ENCODE measurements at regions not wholly inside any gene's neighbourhood (a gene's known extent, or its start where the extent isn't known, plus 50 kb on each side); places are given as distances from the start of the nearest gene placed in this dataset.

GRCh38 chr3:18655827-18656226, 230.7 kb upstream of the SATB1 start:
- no peak for DNase-seq
- H3K4me3 ChIP-seq = no peak overlapping the region
- no peak overlapping the region for H3K27ac ChIP-seq
- no peak overlapping the region for H3K9ac ChIP-seq (ENCODE audit: low read depth in 2 of 2, low read length in 2 of 2)
- H3K36me3 ChIP-seq = no peaks in the 10 kb centered on the region
- no peaks in the 10 kb centered on the region for H3K4me1 ChIP-seq
- H3K27me3 ChIP-seq = no peaks in the 10 kb centered on the region
- TF ChIP-seq CTCF (IDR thresholded peaks at IDR 0.05) = no peak
- intact Hi-C loops (cut with DNase I) = no loop called here
- H3K9me3 ChIP-seq = no peaks in the 10 kb centered on the region

GRCh38 chr3:18652781-18653180, 227.6 kb upstream of the SATB1 start:
- Histone ChIP-seq H3K4me3 (no peak overlapping the region), H3K9ac (ENCODE audit: low read depth in 2 of 2, low read length in 2 of 2) (no peak overlapping the region), H3K4me1 (no peaks in the 10 kb centered on the region), H3K9me3 (no peaks in the 10 kb centered on the region), H3K27me3 (no peaks in the 10 kb centered on the region), H3K27ac (no peak overlapping the region), H3K36me3 (no peaks in the 10 kb centered on the region)
- no peak for TF ChIP-seq CTCF (IDR thresholded peaks at IDR 0.05)
- intact Hi-C loops (cut with DNase I) = no loop called here
- no peak for DNase-seq

DNA sequence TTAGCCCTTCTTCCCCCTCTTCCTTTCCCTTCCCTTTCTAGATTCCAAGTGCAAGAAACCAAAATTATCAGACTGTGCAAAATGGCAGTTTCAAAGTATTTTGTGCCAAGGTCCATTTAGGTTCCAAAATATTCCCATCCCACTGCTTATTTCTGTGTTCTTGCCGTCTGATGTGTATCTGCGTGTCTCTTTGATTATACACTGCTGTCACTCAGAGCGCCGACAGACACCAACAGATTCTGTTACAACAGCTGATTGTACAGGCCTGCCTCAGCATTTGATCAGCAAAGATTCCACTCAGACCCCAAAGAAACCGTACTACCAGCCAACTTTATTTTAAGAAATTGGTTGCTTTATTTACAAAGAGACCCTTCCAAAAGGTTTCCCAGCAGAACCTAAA, 225.6 kb upstream of the SATB1 start:
- no peaks in the 10 kb centered on the region for H3K36me3 ChIP-seq
- no peaks in the 10 kb centered on the region for H3K9me3 ChIP-seq
- intact Hi-C loops (cut with DNase I) = no loop called here
- DNase-seq = no peak
- H3K4me1 ChIP-seq = no peaks in the 10 kb centered on the region
- H3K9ac ChIP-seq (ENCODE audit: low read depth in 2 of 2, low read length in 2 of 2) = no peak overlapping the region
- no peak for TF ChIP-seq CTCF (IDR thresholded peaks at IDR 0.05)
- no peak overlapping the region for H3K4me3 ChIP-seq
- H3K27ac ChIP-seq = no peak overlapping the region
- no peaks in the 10 kb centered on the region for H3K27me3 ChIP-seq

DNA sequence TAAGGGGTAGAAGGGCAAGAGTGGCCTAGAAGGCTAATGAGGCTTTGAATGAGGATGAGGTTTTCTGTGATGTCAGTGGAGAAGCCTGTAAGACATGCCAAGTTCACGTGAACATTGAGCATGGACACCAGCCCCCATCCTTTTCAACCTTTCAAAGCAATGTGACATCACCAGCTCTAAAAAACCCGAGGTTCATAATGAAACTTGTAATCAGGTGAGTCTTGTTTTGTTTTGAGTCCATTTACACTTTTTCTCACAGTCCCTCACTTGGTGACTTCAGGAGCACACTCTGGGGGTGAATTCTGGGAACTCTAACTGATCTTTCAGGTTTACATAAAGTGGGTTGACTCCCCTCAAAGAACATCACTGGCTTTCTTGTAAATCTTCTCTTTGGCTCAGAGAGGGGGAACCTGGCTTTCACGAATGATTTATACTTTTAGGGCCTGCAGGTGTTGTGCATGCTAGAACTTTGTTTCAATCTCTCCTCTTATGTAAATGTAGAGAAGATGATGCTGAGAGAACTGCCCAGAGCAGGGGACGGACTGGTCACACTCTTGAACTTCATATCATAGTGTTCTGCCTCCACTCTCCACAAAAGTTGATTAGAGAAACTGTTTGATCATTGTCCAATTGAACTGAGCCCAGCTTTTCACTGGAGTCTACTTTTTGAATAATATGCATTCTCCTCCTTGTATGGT, 224.7 kb upstream of the SATB1 start:
- H3K27me3 ChIP-seq = no peaks in the 10 kb centered on the region
- no peak overlapping the region for H3K9ac ChIP-seq (ENCODE audit: low read depth in 2 of 2, low read length in 2 of 2)
- intact Hi-C loops (cut with DNase I) = no loop called here
- H3K9me3 ChIP-seq = no peaks in the 10 kb centered on the region
- no peaks in the 10 kb centered on the region for H3K4me1 ChIP-seq
- H3K36me3 ChIP-seq = no peaks in the 10 kb centered on the region
- TF ChIP-seq CTCF (IDR thresholded peaks at IDR 0.05) = no peak
- no peak overlapping the region for H3K4me3 ChIP-seq
- DNase-seq = no peak
- no peak overlapping the region for H3K27ac ChIP-seq

- Histone ChIP-seq H3K9ac (ENCODE audit: low read depth in 2 of 2, low read length in 2 of 2) (no peak overlapping the region), H3K27me3 (no peaks in the 10 kb centered on the region), H3K9me3 (no peaks in the 10 kb centered on the region), H3K4me1 (no peaks in the 10 kb centered on the region), H3K36me3 (no peaks in the 10 kb centered on the region), H3K27ac (no peak overlapping the region), H3K4me3 (no peak overlapping the region)
- no peak for DNase-seq
- no peak for TF ChIP-seq CTCF (IDR thresholded peaks at IDR 0.05)
- intact Hi-C loops (cut with DNase I) = no loop called here
Measured at GRCh38 chr3:18648868-18649462, 223.8 kb upstream of the SATB1 start.

Data from colonic mucosa (tissue), 4 donors.